ENCODE measurements at regions not wholly inside any gene's neighbourhood (a gene's known extent, or its start where the extent isn't known, plus 50 kb on each side); places are given as distances from the start of the nearest gene placed in this dataset.

- no peaks in the 10 kb centered on the region for H3K27me3 ChIP-seq
- no peaks in the 10 kb centered on the region for H3K36me3 ChIP-seq
- no peaks in the 10 kb centered on the region for H3K9me3 ChIP-seq
- no peaks in the 10 kb centered on the region for H3K4me1 ChIP-seq
- TF ChIP-seq POLR2A (IDR thresholded peaks at IDR 0.05), result no peak
- TF ChIP-seq, protein P1, sequence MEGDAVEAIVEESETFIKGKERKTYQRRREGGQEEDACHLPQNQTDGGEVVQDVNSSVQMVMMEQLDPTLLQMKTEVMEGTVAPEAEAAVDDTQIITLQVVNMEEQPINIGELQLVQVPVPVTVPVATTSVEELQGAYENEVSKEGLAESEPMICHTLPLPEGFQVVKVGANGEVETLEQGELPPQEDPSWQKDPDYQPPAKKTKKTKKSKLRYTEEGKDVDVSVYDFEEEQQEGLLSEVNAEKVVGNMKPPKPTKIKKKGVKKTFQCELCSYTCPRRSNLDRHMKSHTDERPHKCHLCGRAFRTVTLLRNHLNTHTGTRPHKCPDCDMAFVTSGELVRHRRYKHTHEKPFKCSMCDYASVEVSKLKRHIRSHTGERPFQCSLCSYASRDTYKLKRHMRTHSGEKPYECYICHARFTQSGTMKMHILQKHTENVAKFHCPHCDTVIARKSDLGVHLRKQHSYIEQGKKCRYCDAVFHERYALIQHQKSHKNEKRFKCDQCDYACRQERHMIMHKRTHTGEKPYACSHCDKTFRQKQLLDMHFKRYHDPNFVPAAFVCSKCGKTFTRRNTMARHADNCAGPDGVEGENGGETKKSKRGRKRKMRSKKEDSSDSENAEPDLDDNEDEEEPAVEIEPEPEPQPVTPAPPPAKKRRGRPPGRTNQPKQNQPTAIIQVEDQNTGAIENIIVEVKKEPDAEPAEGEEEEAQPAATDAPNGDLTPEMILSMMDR (IDR thresholded peaks at IDR 0.05), result no peak
- intact Hi-C loops (cut with DNase I), result no loop called here
- ATAC-seq (no peak), DNase-seq (no peak)
- WGBS, 4 donors, result 87 to 97% (median 90%) methylated on average over 4 of the region's 4 CpGs
- no peak overlapping the region for H3K4me3 ChIP-seq
- H3K27ac ChIP-seq, result no peak overlapping the region
Observed at GRCh38 chr2:226607379-226607778, 192.2 kb downstream of the IRS1 start.

GRCh38 chr2:226605642-226606041 lies 194.0 kb downstream of the IRS1 start:
- H3K36me3 ChIP-seq, result no peaks in the 10 kb centered on the region
- no peaks in the 10 kb centered on the region for H3K4me1 ChIP-seq
- intact Hi-C loops (cut with DNase I), result no loop called here
- H3K9me3 ChIP-seq, result no peaks in the 10 kb centered on the region
- H3K27ac ChIP-seq, result no peak overlapping the region
- H3K27me3 ChIP-seq, result no peaks in the 10 kb centered on the region
- TF ChIP-seq, protein P1 (IDR thresholded peaks at IDR 0.05), result no peak
- TF ChIP-seq POLR2A (IDR thresholded peaks at IDR 0.05), result no peak
- DNase-seq, result no peak
- ATAC-seq, result no peak
- no peak overlapping the region for H3K4me3 ChIP-seq
- WGBS, 4 donors, result 96 to 100% (median 98%) methylated on average over 2 of the region's 2 CpGs

- intact Hi-C loops (cut with DNase I), result no loop called here
- Histone ChIP-seq H3K27ac (no peak overlapping the region), H3K36me3 (no peaks in the 10 kb centered on the region), H3K4me1 (no peaks in the 10 kb centered on the region), H3K27me3 (no peaks in the 10 kb centered on the region), H3K9me3 (no peaks in the 10 kb centered on the region), H3K4me3 (no peak overlapping the region)
- ATAC-seq (no peak), DNase-seq (no peak)
- TF ChIP-seq POLR2A (IDR thresholded peaks at IDR 0.05), result no peak
- TF ChIP-seq, protein P1 (IDR thresholded peaks at IDR 0.05), result no peak
- 96 to 98% (median 97%) methylated on average over 1 of the region's 1 CpG for WGBS, 4 donors
Observed at GRCh38 chr2:226603606-226604005, 196.0 kb downstream of the IRS1 start.

- no peaks in the 10 kb centered on the region for H3K27me3 ChIP-seq
- 85 to 90% (median 86%) methylated on average over 4 of the region's 4 CpGs for WGBS, 4 donors
- intact Hi-C loops (cut with DNase I), result no loop called here
- no peaks in the 10 kb centered on the region for H3K4me1 ChIP-seq
- H3K4me3 ChIP-seq, result no peak overlapping the region
- no peak for DNase-seq
- H3K9me3 ChIP-seq, result no peaks in the 10 kb centered on the region
- TF ChIP-seq, protein P1 (IDR thresholded peaks at IDR 0.05), result no peak
- TF ChIP-seq POLR2A (IDR thresholded peaks at IDR 0.05), result no peak
- no peak overlapping the region for H3K27ac ChIP-seq
- no peak for ATAC-seq
- no peaks in the 10 kb centered on the region for H3K36me3 ChIP-seq
Observed at GRCh38 chr2:226601881-226602662, 197.5 kb downstream of the IRS1 start.

Measured in heart left ventricle (tissue), 16 donors.